ENCODE measurements at regions not wholly inside any gene's neighbourhood (a gene's known extent, or its start where the extent isn't known, plus 50 kb on each side); places are given as distances from the start of the nearest gene placed in this dataset.
"Not testable (repeated sequence)": the region's sequence is repeated elsewhere in the genome, so short reads cannot be mapped to it uniquely, and the experiment has no call there.

DNA sequence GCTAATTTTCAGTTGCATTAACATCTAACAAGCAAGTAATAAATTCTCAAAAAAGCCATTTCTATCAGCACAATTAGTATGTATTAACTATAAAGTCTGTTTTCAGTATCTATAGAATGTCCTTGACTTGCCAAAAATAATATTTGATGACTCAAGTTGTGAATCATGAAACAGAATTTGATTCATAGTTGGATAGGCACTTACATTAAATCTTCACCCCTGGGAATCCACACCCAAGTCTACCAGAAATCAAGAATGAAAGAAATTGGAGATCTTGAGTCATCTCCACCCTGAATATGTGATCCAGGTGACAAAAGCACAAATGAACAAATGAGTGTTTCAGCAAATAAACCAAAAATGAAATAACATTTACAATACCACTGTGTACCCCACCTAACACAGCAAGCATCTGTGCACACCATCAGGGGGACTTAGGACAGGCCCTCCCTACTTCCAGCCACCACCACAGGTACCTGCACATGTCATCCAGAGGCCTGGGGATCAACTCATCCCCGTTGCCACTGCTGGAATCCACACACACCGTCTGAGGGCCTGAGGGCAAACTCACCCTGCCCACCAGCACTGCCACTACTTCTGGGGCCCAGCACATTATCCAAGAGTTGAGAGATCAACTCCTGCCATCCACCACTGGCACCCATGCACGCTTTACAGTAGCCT lies 160.1 kb downstream of the MTERF1 start:
- H3K4me3 ChIP-seq (ENCODE audit: low read length): no peak overlapping the region
- no peaks in the 10 kb centered on the region for H3F3A ChIP-seq (ENCODE audit: control insufficient read depth, insufficient read depth)
- H3K4me2 ChIP-seq (ENCODE audit: low read length): no peak overlapping the region
- TF ChIP-seq, protein P1, sequence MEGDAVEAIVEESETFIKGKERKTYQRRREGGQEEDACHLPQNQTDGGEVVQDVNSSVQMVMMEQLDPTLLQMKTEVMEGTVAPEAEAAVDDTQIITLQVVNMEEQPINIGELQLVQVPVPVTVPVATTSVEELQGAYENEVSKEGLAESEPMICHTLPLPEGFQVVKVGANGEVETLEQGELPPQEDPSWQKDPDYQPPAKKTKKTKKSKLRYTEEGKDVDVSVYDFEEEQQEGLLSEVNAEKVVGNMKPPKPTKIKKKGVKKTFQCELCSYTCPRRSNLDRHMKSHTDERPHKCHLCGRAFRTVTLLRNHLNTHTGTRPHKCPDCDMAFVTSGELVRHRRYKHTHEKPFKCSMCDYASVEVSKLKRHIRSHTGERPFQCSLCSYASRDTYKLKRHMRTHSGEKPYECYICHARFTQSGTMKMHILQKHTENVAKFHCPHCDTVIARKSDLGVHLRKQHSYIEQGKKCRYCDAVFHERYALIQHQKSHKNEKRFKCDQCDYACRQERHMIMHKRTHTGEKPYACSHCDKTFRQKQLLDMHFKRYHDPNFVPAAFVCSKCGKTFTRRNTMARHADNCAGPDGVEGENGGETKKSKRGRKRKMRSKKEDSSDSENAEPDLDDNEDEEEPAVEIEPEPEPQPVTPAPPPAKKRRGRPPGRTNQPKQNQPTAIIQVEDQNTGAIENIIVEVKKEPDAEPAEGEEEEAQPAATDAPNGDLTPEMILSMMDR (IDR thresholded peaks at IDR 0.05; ENCODE audit: low read depth, low read length, poor library complexity, severe bottlenecking): no peak
- no peak for TF ChIP-seq EZH2phosphoT487 (IDR thresholded peaks at IDR 0.05; ENCODE audit: borderline replicate concordance, low read length)
- H3K27me3 ChIP-seq (ENCODE audit: control insufficient read depth, low read length): peaks cover 3% of the 10 kb centered on the region; the same call in 1 of the 2 replicates
- no peaks in the 10 kb centered on the region for H3K4me1 ChIP-seq (ENCODE audit: control insufficient read depth, low read length)
- H3K36me3 ChIP-seq (ENCODE audit: control insufficient read depth, low read length): no peaks in the 10 kb centered on the region
- H3K79me2 ChIP-seq (ENCODE audit: control insufficient read depth, low read length): no peaks in the 10 kb centered on the region
- H4K20me1 ChIP-seq (ENCODE audit: control insufficient read depth, insufficient read depth, low read depth, low read length): no peaks in the 10 kb centered on the region
- no peaks in the 10 kb centered on the region for H3K9me2 ChIP-seq (replicated peaks; ENCODE audit: control insufficient read depth, low read length)
- no peaks in the 10 kb centered on the region for H3K9me3 ChIP-seq (ENCODE audit: control insufficient read depth, insufficient read depth, low read length)
- H3K27ac ChIP-seq (ENCODE audit: low read depth, low read length): no peak overlapping the region

DNA sequence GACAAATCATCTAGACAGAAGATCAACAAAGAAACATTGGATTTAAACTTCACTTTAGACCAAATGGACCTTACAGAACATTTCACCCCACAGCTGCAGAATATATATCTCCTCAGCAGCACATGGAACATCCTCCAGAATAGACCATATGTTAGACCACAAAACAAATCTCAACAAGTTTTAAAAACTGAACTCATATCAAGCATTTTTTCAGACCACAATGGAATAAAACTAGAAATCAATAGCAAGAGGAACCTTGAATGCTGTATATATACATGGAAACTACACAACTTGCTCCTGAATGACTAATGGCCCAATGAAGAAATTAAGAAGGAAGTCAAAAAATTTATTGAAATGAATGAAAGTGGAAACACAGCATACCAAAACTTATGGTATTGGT lies 157.7 kb downstream of the MTERF1 start:
- Histone ChIP-seq H3K9me3 (ENCODE audit: control insufficient read depth, insufficient read depth, low read length) (no peaks in the 10 kb centered on the region), H3K4me1 (ENCODE audit: control insufficient read depth, low read length) (no peaks in the 10 kb centered on the region), H3K27me3 (ENCODE audit: control insufficient read depth, low read length) (peaks cover 3% of the 10 kb centered on the region), H3K4me3 (ENCODE audit: low read length) (no peak overlapping the region), H3K79me2 (ENCODE audit: control insufficient read depth, low read length) (no peaks in the 10 kb centered on the region), H3K27ac (ENCODE audit: low read depth, low read length) (no peak overlapping the region), H4K20me1 (ENCODE audit: control insufficient read depth, insufficient read depth, low read depth, low read length) (no peaks in the 10 kb centered on the region), H3K9me2 (replicated peaks; ENCODE audit: control insufficient read depth, low read length) (no peaks in the 10 kb centered on the region), H3K4me2 (ENCODE audit: low read length) (no peak overlapping the region), H3K36me3 (ENCODE audit: control insufficient read depth, low read length) (no peaks in the 10 kb centered on the region), H3F3A (ENCODE audit: control insufficient read depth, insufficient read depth) (no peaks in the 10 kb centered on the region)
- TF ChIP-seq, protein P1 (IDR thresholded peaks at IDR 0.05; ENCODE audit: low read depth, low read length, poor library complexity, severe bottlenecking): no peak
- TF ChIP-seq EZH2phosphoT487 (IDR thresholded peaks at IDR 0.05; ENCODE audit: borderline replicate concordance, low read length): no peak

DNA sequence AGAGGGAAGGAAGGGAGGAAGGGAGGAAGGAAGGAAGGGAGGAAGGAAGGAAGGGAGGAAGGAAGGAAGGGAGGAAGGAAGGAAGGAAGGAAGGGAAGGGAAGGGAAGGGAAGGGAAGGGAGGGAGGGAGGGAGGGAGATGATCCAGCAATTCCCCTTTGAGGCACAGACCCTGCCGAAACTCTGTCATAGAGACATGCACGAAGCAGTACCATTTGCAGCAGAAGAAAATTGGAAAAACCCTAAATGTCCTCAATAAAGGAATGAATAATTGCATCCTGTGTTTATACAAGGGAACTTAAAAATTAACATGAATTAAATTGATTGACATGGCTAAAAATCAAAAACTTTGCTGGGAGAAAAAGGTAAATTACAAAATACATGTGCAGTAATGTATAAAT lies 151.5 kb downstream of the MTERF1 start:
- not testable (repeated sequence) for H3K9me3 ChIP-seq (ENCODE audit: control insufficient read depth, insufficient read depth, low read length); H3K4me2 ChIP-seq (ENCODE audit: low read length); H3K27ac ChIP-seq (ENCODE audit: low read depth, low read length); H3K79me2 ChIP-seq (ENCODE audit: control insufficient read depth, low read length); H3K4me1 ChIP-seq (ENCODE audit: control insufficient read depth, low read length); H3K9me2 ChIP-seq (replicated peaks; ENCODE audit: control insufficient read depth, low read length); H4K20me1 ChIP-seq (ENCODE audit: control insufficient read depth, insufficient read depth, low read depth, low read length); H3K27me3 ChIP-seq (ENCODE audit: control insufficient read depth, low read length); H3K36me3 ChIP-seq (ENCODE audit: control insufficient read depth, low read length); H3K4me3 ChIP-seq (ENCODE audit: low read length); H3F3A ChIP-seq (ENCODE audit: control insufficient read depth, insufficient read depth)

DNA sequence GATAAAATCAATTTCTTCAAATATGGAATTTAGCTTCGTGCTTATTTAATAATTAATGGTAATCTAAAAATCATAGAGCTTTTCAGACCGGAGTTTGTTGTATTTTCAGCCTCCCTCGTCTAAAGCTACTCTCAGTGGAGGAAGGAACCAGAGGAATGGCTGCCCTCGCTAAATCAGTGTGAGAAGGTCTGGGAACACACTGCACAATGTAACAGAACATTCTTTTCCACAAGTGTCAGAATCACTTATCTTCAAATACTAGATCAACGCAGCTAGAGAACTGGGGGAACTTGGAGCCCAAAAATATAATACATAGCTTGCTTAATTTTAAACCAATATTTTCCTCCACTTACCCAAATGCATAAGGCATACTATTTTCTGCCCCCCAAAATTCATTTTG lies 148.5 kb downstream of the MTERF1 start:
- no peaks in the 10 kb centered on the region for H3K4me1 ChIP-seq (ENCODE audit: control insufficient read depth, low read length)
- H3K27ac ChIP-seq (ENCODE audit: low read depth, low read length): no peak overlapping the region
- no peaks in the 10 kb centered on the region for H3F3A ChIP-seq (ENCODE audit: control insufficient read depth, insufficient read depth)
- H3K79me2 ChIP-seq (ENCODE audit: control insufficient read depth, low read length): no peaks in the 10 kb centered on the region
- H3K9me3 ChIP-seq (ENCODE audit: control insufficient read depth, insufficient read depth, low read length): peaks cover 2% of the 10 kb centered on the region; the same call in 1 of the 2 replicates
- no peaks in the 10 kb centered on the region for H3K36me3 ChIP-seq (ENCODE audit: control insufficient read depth, low read length)
- H4K20me1 ChIP-seq (ENCODE audit: control insufficient read depth, insufficient read depth, low read depth, low read length): no peaks in the 10 kb centered on the region
- H3K27me3 ChIP-seq (ENCODE audit: control insufficient read depth, low read length): no peaks in the 10 kb centered on the region; the same call in 1 of the 2 replicates
- TF ChIP-seq EZH2phosphoT487 (IDR thresholded peaks at IDR 0.05; ENCODE audit: borderline replicate concordance, low read length): no peak
- TF ChIP-seq, protein P1 (IDR thresholded peaks at IDR 0.05; ENCODE audit: low read depth, low read length, poor library complexity, severe bottlenecking): no peak
- H3K9me2 ChIP-seq (replicated peaks; ENCODE audit: control insufficient read depth, low read length): no peaks in the 10 kb centered on the region
- no peak overlapping the region for H3K4me3 ChIP-seq (ENCODE audit: low read length)
- no peak overlapping the region for H3K4me2 ChIP-seq (ENCODE audit: low read length)

Data from DOHH2 (cell line).